HepG2 (cell line): ENCODE measurements at regions not wholly inside any gene's neighbourhood (a gene's known extent, or its start where the extent isn't known, plus 50 kb on each side); places are given as distances from the start of the nearest gene placed in this dataset.

ENCODE experiments used
- ATAC-seq: fragments of 200-7000 bp; cut with Tn5 transposase; 3 replicates; pipeline ENCODE4 v1.9.1; 2020; ENCODE audit warnings: mild to moderate bottlenecking, moderate library complexity
- BruUV-seq: library from RNA; stranded (reverse); fragments of 400-500 nt; replicated peaks from 2 replicates; lab custom pipeline; 2021; lab: Mats Ljungman, UMichigan
- CTCF ChIA-PET: fragments of 300-600 bp; formaldehyde crosslinking; extraction: SDS; loops from one replicate; lab custom pipeline; 2021; ENCODE audit warnings: low total read pairs, inconsistent platforms, low intra/inter-chr PET ratio; lab: Yijun Ruan, JAX
- POLR2A ChIA-PET: fragments of 350-600 bp; sonication (Branson Sonifier 250); formaldehyde crosslinking; loops from one replicate; lab custom pipeline; 2020; ENCODE audit warnings: antibody characterized with exemption, inconsistent platforms; lab: Yijun Ruan, JAX
- DNase-seq: peaks from one replicate; pipeline ENCODE4 v3.0.0-alpha.2; 2015; ENCODE audit warnings: low spot score
- FAIRE-seq: peaks from 3 replicates; lab custom pipeline; 2011; peaks lifted over from hg19 to GRCh38; lab: Jason Lieb, UNC
- H2AFZ ChIP-seq: one replicate; pipeline ENCODE4 v1.6.1; 2011; ENCODE audit warnings: low read length, inconsistent platforms
- H3K27ac ChIP-seq: fragments of 300-600 bp; 3 replicates; pipeline ENCODE4 v1.8.0; 2011; ENCODE audit warnings: mixed run types, mild to moderate bottlenecking, mixed read lengths, low read length, inconsistent platforms; ENCODE audit not compliant: insufficient read depth; ENCODE audit errors: extremely low read length
- H3K27me3 ChIP-seq, 2 experiments: fragments of 200-600 bp in 1 of 2; 2 replicates in 1 of 2; 3 replicates in 1 of 2; pipeline versions ENCODE4 v1.6.0 to v1.8.0; 2011; ENCODE audit warnings: low read length in 2 of 2, mild to moderate bottlenecking in 2 of 2, moderate library complexity in 2 of 2, inconsistent platforms in 1 of 2; ENCODE audit not compliant: insufficient read depth in 2 of 2, control insufficient read depth in 1 of 2
- H3K36me3 ChIP-seq, 2 experiments: fragments of 200-600 bp in 1 of 2; replicated peaks in 1 of 2; 2 replicates in 1 of 2; 3 replicates in 1 of 2; pipeline versions ENCODE4 v1.5.1 to v1.8.0; 2011; ENCODE audit warnings: low read length in 2 of 2, inconsistent platforms in 1 of 2; ENCODE audit not compliant: insufficient read depth in 2 of 2, control insufficient read depth in 1 of 2
- H3K4me1 ChIP-seq: 2 replicates; pipeline ENCODE4 v1.5.1; 2012; ENCODE audit warnings: low read length, inconsistent platforms; ENCODE audit not compliant: insufficient read depth
- H3K4me2 ChIP-seq: 2 replicates; pipeline ENCODE4 v1.6.0; 2011; ENCODE audit warnings: low read depth, low read length, inconsistent platforms
- H3K4me3 ChIP-seq, 3 experiments: fragments of 200-600 bp in 1 of 3; sonication (generic), shearing (Covaris generic) in 1 of 3; replicated peaks in 1 of 3; 2 replicates each; pipeline ENCODE4 v1.5.1; 2011 to 2016; ENCODE audit warnings: low read length in 3 of 3, inconsistent platforms in 2 of 3, low read depth in 2 of 3, mild to moderate bottlenecking in 2 of 3, control low read depth in 1 of 3, mixed read lengths in 1 of 3; ENCODE audit not compliant: insufficient read depth in 1 of 3
- H3K79me2 ChIP-seq: one replicate; pipeline ENCODE4 v1.6.1; 2011; ENCODE audit warnings: low read length, inconsistent platforms; ENCODE audit not compliant: insufficient read depth
- H3K9ac ChIP-seq: 2 replicates; pipeline ENCODE4 v1.6.0; 2011; ENCODE audit warnings: mild to moderate bottlenecking, low read depth, low read length, inconsistent platforms; ENCODE audit not compliant: insufficient read depth
- H3K9me3 ChIP-seq: 2 replicates; pipeline ENCODE4 v1.5.1; 2012; ENCODE audit warnings: mild to moderate bottlenecking, low read length
- H4K20me1 ChIP-seq: 2 replicates; pipeline ENCODE4 v1.6.0; 2011; ENCODE audit warnings: inconsistent platforms, mild to moderate bottlenecking, low read length, moderate library complexity; ENCODE audit not compliant: insufficient read depth
- ARHGAP35 ChIP-seq: sonication (generic); formaldehyde crosslinking; IDR thresholded peaks from 2 replicates; pipeline ENCODE4 v1.9.0; 2022; ENCODE audit warnings: mild to moderate bottlenecking, inconsistent platforms, moderate library complexity, missing genetic modification reagents, borderline replicate concordance
- ATF6 ChIP-seq: sonication (generic); formaldehyde crosslinking; conservative IDR thresholded peaks from 2 replicates; pipeline ENCODE4 v1.4.0; 2020; ENCODE audit warnings: missing genetic modification reagents
- CHCHD3 ChIP-seq: sonication (generic); formaldehyde crosslinking; IDR thresholded peaks from 2 replicates; pipeline ENCODE4 v1.8.0; 2022; ENCODE audit warnings: mild to moderate bottlenecking, missing genetic modification reagents, moderate library complexity
- DNMT3B ChIP-seq: conservative IDR thresholded peaks from 2 replicates; pipeline ENCODE4 v1.6.1; 2016; ENCODE audit warnings: missing biosample characterization, control low read depth
- E2F1 ChIP-seq: sonication (generic); formaldehyde crosslinking; IDR thresholded peaks from 2 replicates; pipeline ENCODE4 v1.5.0; 2020; ENCODE audit warnings: missing genetic modification reagents
- ELF4 ChIP-seq: sonication (generic); formaldehyde crosslinking; IDR thresholded peaks from 2 replicates; pipeline ENCODE4 v1.5.0; 2020; ENCODE audit warnings: missing genetic modification reagents, mild to moderate bottlenecking, moderate library complexity, borderline replicate concordance
- HOXA7 ChIP-seq: sonication (generic); formaldehyde crosslinking; IDR thresholded peaks from 2 replicates; pipeline ENCODE4 v1.8.1; 2022; ENCODE audit warnings: mild to moderate bottlenecking, missing genetic modification reagents, moderate library complexity
- PRDM10 ChIP-seq: sonication (generic); formaldehyde crosslinking; IDR thresholded peaks from 2 replicates; pipeline ENCODE4 v1.4.0; 2020; ENCODE audit warnings: low read depth, missing genetic modification reagents
- THAP9 ChIP-seq: sonication (generic); formaldehyde crosslinking; IDR thresholded peaks from 2 replicates; pipeline ENCODE4; 2020; ENCODE audit warnings: missing genetic modification reagents, mild to moderate bottlenecking, borderline replicate concordance
- ZNF10 ChIP-seq: sonication (generic); formaldehyde crosslinking; IDR thresholded peaks from 2 replicates; pipeline ENCODE4 v1.4.0; 2020; ENCODE audit warnings: mild to moderate bottlenecking, low read depth, missing genetic modification reagents, borderline replicate concordance
- ZNF260 ChIP-seq: sonication (generic); formaldehyde crosslinking; IDR thresholded peaks from 2 replicates; pipeline ENCODE4 v1.4.0; 2020; ENCODE audit warnings: missing genetic modification reagents, low read depth, mild to moderate bottlenecking, borderline replicate concordance
- ZNF362 ChIP-seq: sonication (generic); formaldehyde crosslinking; IDR thresholded peaks from 2 replicates; pipeline ENCODE4 v1.4.0; 2020; ENCODE audit warnings: missing genetic modification reagents, mild to moderate bottlenecking, borderline replicate concordance
- ZNF431 ChIP-seq: sonication (generic); formaldehyde crosslinking; IDR thresholded peaks from 2 replicates; pipeline ENCODE4 v1.9.0; 2022; ENCODE audit warnings: missing genetic modification reagents, low read depth, mild to moderate bottlenecking, borderline replicate concordance
- WGBS: methylation state at CpG from one replicate; pipeline ENCODE4 v1.1.6; 2017; ENCODE audit warnings: low lambda C conversion rate; 5-methylcytosine and 5-hydroxymethylcytosine counted together
- in situ Hi-C: cut with HindIII; loops from 2 replicates; pipeline ENCODE4 v1.10.0; 2017; ENCODE audit warnings: low pct_unique_long_range_greater_than_20kb; ENCODE audit not compliant: extremely low pct_ligation_motif_present
- intact Hi-C: fragments of 100-400 bp; cut with micrococcal nuclease; formaldehyde crosslinking; loops from one replicate; pipeline ENCODE4 v1.10.0; 2022; ENCODE audit not compliant: unreplicated experiment

GRCh38 chr13:84641491-84641890 is 759.2 kb upstream of the SLITRK1 start:
- Histone ChIP-seq H3K9ac (no peak overlapping the region), H3K4me2 (no peak overlapping the region), H4K20me1 (no peaks in the 10 kb centered on the region), H3K79me2 (no peaks in the 10 kb centered on the region), H3K27ac (no peak overlapping the region), H3K36me3 (no peaks in the 10 kb centered on the region), H3K4me3 (no peak overlapping the region), H2AFZ (no peak overlapping the region), H3K27me3 (no peaks in the 10 kb centered on the region), H3K4me1 (no peaks in the 10 kb centered on the region), H3K9me3 (peaks cover 35% of the 10 kb centered on the region)
- no TSS peak for BruUV-seq
- DNase-seq: no peak
- FAIRE-seq: no peak
- WGBS: 0% methylated on average over 1 of the region's 1 CpG
- intact Hi-C loops: no loop called here
- in situ Hi-C loops: no loop called here
- no peak for ATAC-seq
- POLR2A ChIA-PET: no interaction called here
- CTCF ChIA-PET: no interaction called here
- no peak for TF ChIP-seq THAP9 (CRISPR knock-in tag)
- TF ChIP-seq PRDM10 (CRISPR knock-in tag): no peak
- no peak for TF ChIP-seq ZNF362
- no peak for TF ChIP-seq ZNF260 (CRISPR knock-in tag)
- no peak for TF ChIP-seq DNMT3B
- TF ChIP-seq E2F1 (CRISPR knock-in tag): no peak
- no peak for TF ChIP-seq HOXA7 (CRISPR knock-in tag)
- TF ChIP-seq ARHGAP35 (CRISPR knock-in tag): no peak
- TF ChIP-seq ELF4 (CRISPR knock-in tag): no peak
- TF ChIP-seq CHCHD3 (CRISPR knock-in tag): no peak
- no peak for TF ChIP-seq ZNF431 (CRISPR knock-in tag)
- no peak for TF ChIP-seq ATF6 (CRISPR knock-in tag)
- no peak for TF ChIP-seq ZNF10 (CRISPR knock-in tag)
